Immature natural killer cell (primary cell): ENCODE measurements at regions not wholly inside any gene's neighbourhood (a gene's known extent, or its start where the extent isn't known, plus 50 kb on each side); places are given as distances from the start of the nearest gene placed in this dataset.
"Not testable (repeated sequence)": the region's sequence is repeated elsewhere in the genome, so short reads cannot be mapped to it uniquely, and the experiment has no call there.

Experiments
- DNase-seq, 3 donors: peaks; one replicate each; pipeline ENCODE4 v3.0.0; 2022; ENCODE audit warnings: mixed read lengths in 1 of 3
- H3K27ac Mint-ChIP-seq, 6 donors: one replicate each; pipeline ENCODE4 v1.8.0; 2020; ENCODE audit warnings: mixed read lengths in 6 of 6, mild to moderate bottlenecking in 5 of 6, inconsistent platforms in 4 of 6, moderate library complexity in 3 of 6
- H3K27me3 Mint-ChIP-seq, 3 donors: one replicate each; pipeline ENCODE4 v1.8.0; 2020 to 2021; ENCODE audit warnings: low read depth in 3 of 3, mild to moderate bottlenecking in 3 of 3, mixed read lengths in 3 of 3, moderate library complexity in 3 of 3, inconsistent platforms in 1 of 3
- H3K36me3 Mint-ChIP-seq, 3 donors: one replicate each; pipeline ENCODE4 v1.8.0; 2020; ENCODE audit warnings: mixed read lengths in 3 of 3, inconsistent platforms in 2 of 3, mild to moderate bottlenecking in 2 of 3
- H3K4me1 Mint-ChIP-seq, 2 donors: one replicate each; pipeline ENCODE4 v1.8.0; 2020; ENCODE audit warnings: inconsistent platforms in 2 of 2, mild to moderate bottlenecking in 2 of 2, mixed read lengths in 2 of 2, moderate library complexity in 1 of 2
- H3K4me3 Mint-ChIP-seq, 5 donors: one replicate each; pipeline ENCODE4 v1.8.0; 2020; ENCODE audit warnings: mild to moderate bottlenecking in 5 of 5, mixed read lengths in 5 of 5, inconsistent platforms in 3 of 5, moderate library complexity in 3 of 5
- H3K9me3 Mint-ChIP-seq, 6 donors: one replicate each; pipeline ENCODE4 v1.8.0; 2020; ENCODE audit warnings: mild to moderate bottlenecking in 6 of 6, mixed read lengths in 6 of 6, inconsistent platforms in 4 of 6, moderate library complexity in 3 of 6

DNA sequence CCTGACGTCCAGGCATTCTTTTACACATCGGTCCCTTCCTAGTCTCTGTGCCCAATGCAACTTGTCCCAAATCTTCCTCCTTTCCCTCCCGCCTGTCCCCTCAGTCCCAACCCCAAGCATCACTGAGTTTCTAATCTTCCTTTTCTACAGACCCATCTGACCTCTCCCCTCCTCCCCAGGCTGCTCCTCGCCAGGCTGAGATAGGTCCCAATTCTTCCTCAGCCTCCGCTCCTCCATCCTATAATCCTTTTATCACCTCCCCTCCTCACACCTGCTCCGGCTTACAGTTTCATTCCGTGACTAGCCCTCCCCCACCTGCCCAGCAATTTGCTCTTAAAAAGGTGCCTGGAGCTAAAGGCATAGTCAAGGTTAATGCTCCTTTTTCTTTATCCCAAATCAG lies 323.1 kb upstream of the LMCD1 start:
- H3K4me3 Mint-ChIP-seq, H3K36me3 Mint-ChIP-seq, H3K27me3 Mint-ChIP-seq, H3K27ac Mint-ChIP-seq, H3K4me1 Mint-ChIP-seq, DNase-seq, H3K9me3 Mint-ChIP-seq: not testable (repeated sequence)

DNA sequence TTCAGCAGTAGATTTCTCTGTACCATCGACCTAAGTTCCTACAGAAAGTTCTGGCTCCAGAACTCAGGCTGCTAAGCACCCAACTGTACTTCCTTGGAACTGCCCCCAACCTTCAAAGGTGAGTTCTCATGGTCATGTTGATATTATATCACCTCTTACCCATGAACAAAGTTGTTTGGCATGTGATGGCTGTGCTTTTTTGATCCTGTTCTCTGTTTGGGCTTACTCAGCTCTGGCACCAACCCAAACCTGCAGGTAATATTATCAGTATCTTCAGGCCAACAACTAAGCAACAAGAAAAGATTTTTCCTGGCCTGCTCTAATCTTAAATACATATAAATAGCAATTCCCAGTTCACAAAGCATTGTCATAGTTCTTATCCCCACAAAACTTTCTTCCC lies 318.7 kb upstream of the LMCD1 start:
- no peaks in the 10 kb centered on the region for H3K9me3 Mint-ChIP-seq
- H3K27ac Mint-ChIP-seq, result no peak overlapping the region
- no peak overlapping the region for H3K4me3 Mint-ChIP-seq
- H3K4me1 Mint-ChIP-seq, result no peaks in the 10 kb centered on the region
- H3K36me3 Mint-ChIP-seq, result no peaks in the 10 kb centered on the region
- no peak for DNase-seq
- H3K27me3 Mint-ChIP-seq, result peaks cover 0 to 6% (median 4%) of the 10 kb centered on the region in 3 donors

DNA sequence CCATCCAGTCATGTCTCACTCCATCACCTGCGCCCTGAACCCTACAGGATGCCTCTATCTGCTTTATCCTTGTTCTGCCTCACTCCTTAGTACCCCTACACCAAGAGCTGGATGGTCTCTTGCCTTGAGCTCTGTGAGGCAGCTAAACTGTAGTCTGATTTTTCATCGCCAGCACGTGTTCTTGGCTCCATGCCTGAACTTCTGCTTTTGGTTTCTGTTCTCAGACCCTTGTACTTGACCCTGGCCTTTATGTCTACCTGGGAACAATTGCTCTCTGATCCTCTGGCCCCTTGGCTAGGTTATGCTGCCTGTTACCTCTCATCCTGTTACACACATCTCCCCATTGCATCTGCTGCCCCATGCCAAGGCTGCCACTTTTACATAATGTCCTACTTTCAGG lies 318.0 kb upstream of the LMCD1 start:
- no peak overlapping the region for H3K4me3 Mint-ChIP-seq
- H3K27ac Mint-ChIP-seq, result no peak overlapping the region
- H3K36me3 Mint-ChIP-seq, result no peaks in the 10 kb centered on the region
- H3K4me1 Mint-ChIP-seq, result no peaks in the 10 kb centered on the region
- no peaks in the 10 kb centered on the region for H3K9me3 Mint-ChIP-seq
- H3K27me3 Mint-ChIP-seq, result peaks cover 0 to 4% (median 3%) of the 10 kb centered on the region in 3 donors
- DNase-seq, result no peak

DNA sequence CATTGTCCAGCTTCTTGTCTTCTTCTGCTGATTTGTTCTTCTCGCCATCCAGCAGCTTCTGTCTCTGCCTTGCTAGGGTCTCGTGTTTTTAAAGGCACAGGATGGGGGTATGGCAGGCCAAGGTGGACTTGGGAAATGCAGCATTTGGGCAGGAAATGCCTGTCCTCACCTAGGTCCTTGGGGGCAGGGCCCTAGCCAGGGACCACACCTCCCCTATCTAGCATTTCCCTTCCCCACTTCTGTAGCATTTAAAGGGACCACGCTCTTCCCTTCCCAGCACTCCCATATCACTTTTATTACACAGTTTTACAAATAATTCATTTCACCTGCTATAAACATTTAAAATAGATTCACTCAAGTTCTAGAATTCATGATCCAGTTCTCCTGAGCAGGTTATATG lies 315.4 kb upstream of the LMCD1 start:
- no peak for DNase-seq
- Mint-ChIP-seq H3K9me3 (peaks cover 0 to 5% (median 0%) of the 10 kb centered on the region in 6 donors), H3K27me3 (peaks cover 0 to 4% (median 2%) of the 10 kb centered on the region in 3 donors), H3K4me1 (no peaks in the 10 kb centered on the region), H3K4me3 (no peak overlapping the region), H3K27ac (no peak overlapping the region), H3K36me3 (no peaks in the 10 kb centered on the region)

DNA sequence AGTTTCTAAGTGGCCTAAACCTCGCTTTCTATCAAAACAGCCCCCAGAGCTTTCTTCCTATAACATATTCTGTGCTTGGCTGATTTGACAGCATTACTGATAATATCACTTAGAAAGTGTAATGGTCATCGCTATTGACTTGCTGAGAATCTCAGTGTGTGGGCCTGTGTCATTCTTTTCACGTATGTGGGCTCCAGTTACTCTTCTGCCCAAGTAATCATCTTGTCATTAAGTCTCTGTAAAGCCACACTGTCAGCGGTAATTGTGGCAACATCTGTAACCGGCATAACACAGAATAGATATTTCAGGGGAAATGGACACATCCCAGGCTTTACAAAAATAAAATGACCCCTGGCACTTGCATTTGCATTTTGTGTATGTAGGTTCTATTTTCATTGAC lies 313.6 kb upstream of the LMCD1 start:
- DNase-seq, result no peak
- no peak overlapping the region for H3K27ac Mint-ChIP-seq
- peaks cover 0 to 6% (median 3%) of the 10 kb centered on the region in 3 donors for H3K27me3 Mint-ChIP-seq
- H3K36me3 Mint-ChIP-seq, result no peaks in the 10 kb centered on the region
- no peaks in the 10 kb centered on the region for H3K4me1 Mint-ChIP-seq
- H3K4me3 Mint-ChIP-seq, result no peak overlapping the region
- H3K9me3 Mint-ChIP-seq, result peaks cover 0 to 11% (median under 1%) of the 10 kb centered on the region in 6 donors

DNA sequence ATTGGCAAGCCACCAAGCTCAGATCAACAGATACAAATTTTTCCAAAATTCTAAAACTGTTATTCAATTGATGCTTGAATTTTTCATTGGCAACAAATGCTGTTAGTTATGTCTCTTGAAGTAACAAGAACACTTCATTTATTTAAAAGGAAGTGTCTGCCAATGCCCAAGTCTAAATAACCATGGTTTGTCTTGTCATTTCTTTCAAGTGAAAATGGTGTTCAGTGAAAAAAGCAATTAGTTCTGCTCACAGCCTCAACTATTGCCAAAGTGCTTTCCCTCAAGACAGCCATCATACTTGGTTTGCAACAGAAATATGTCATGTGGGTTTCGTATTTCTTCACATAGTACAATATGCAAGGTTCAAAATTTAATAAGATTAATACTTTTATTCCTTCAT lies 312.6 kb upstream of the LMCD1 start:
- Mint-ChIP-seq H3K4me1 (no peaks in the 10 kb centered on the region), H3K36me3 (no peaks in the 10 kb centered on the region), H3K4me3 (no peak overlapping the region), H3K27ac (no peak overlapping the region), H3K9me3 (peaks cover 0 to 11% (median under 1%) of the 10 kb centered on the region in 6 donors), H3K27me3 (peaks cover 0 to 4% (median 3%) of the 10 kb centered on the region in 3 donors)
- DNase-seq, result no peak

DNA sequence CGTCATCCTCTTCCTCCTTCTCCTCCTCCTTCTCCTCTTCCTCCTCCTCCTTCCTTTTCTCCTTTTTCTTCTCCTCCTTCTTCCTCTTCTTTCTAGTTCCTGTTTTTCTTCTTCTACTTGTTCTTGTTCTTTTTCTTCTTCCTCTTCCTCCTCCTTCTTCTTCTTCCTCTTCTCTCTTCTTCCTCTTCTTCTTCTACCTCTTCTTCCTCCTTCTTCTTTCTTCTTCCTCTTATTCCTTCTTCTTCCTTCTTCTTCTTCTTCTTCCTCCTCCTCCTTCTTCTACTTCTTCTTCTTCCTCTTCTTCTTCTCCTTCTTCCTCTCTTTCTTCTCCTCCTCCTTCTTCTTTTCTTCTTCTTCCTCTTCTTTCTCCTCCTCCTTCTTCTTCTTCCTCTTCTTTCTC lies 310.2 kb upstream of the LMCD1 start:
- H3K36me3 Mint-ChIP-seq, result no peaks in the 10 kb centered on the region
- H3K9me3 Mint-ChIP-seq, result peaks cover 0 to 11% (median under 1%) of the 10 kb centered on the region in 6 donors
- H3K27ac Mint-ChIP-seq, result no peak overlapping the region
- H3K27me3 Mint-ChIP-seq, result peaks cover 0 to 6% (median 2%) of the 10 kb centered on the region in 3 donors
- no peaks in the 10 kb centered on the region for H3K4me1 Mint-ChIP-seq
- no peak for DNase-seq
- H3K4me3 Mint-ChIP-seq, result no peak overlapping the region

DNA sequence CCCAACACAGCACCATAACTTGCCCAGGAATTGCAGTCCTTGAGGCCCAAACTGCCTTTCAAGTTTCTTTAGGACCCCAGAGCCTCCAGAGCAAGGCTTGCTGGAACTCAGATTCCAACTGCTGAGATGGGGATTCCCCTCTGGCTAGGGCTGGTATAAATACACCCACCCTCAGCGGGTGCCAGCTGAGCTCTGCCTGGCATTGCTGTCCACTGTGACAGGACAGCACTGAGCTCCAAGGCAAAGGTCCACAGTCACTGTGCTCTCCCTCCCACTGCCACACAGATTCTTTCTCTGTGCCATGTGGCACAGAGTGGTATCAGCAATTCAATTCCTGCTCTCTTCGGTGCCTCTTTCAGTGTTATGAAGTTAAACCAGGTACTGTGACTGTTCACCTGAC lies 304.2 kb upstream of the LMCD1 start:
- H3K36me3 Mint-ChIP-seq, result no peaks in the 10 kb centered on the region
- no peak for DNase-seq
- no peak overlapping the region for H3K27ac Mint-ChIP-seq
- H3K4me3 Mint-ChIP-seq, result no peak overlapping the region
- H3K9me3 Mint-ChIP-seq, result peaks cover 0 to 3% (median 0%) of the 10 kb centered on the region in 6 donors
- no peaks in the 10 kb centered on the region for H3K4me1 Mint-ChIP-seq
- peaks cover 0 to 3% (median 1%) of the 10 kb centered on the region in 3 donors for H3K27me3 Mint-ChIP-seq

DNA sequence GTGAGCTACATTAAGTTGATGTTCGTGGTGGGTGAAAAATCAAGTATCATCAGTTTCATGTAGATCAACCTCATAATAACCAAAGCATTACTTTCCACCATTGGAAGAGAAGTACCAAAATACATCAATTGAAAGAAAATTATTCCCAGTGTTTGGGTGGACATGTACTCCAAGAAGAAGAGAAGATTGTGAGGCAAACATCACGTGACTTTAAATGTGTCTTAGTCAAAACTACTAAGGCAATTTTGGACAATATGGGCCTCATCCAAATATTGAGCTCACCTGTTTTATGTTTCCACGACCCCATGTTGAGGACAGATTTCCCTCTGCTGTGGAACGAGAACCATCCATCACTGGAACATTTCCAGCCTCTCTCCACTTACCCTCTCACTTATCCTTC lies 303.0 kb upstream of the LMCD1 start:
- Mint-ChIP-seq H3K27ac (no peak overlapping the region), H3K36me3 (no peaks in the 10 kb centered on the region), H3K4me1 (no peaks in the 10 kb centered on the region), H3K27me3 (peaks cover 0 to 3% (median 1%) of the 10 kb centered on the region in 3 donors), H3K9me3 (peaks cover 0 to 3% (median 0%) of the 10 kb centered on the region in 6 donors), H3K4me3 (no peak overlapping the region)
- no peak for DNase-seq

DNA sequence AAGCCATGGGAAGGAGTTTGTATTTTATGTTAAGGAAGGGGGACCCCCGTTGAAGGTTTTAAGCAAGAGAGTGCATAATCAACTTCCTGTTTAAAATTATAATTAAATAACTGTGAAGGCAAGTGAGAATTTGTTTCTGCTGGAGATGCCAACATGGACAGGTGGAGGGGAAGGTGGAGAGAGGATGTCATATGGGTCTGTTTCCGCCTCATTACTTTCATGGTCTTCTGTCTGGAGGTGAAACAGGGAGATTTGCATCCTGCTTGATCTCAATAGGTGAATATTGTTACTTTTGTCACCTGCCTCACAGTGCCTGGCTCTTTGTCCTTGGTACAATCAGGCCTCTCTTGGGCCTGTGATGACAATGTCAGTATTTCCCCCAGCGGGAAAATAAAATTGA lies 300.6 kb upstream of the LMCD1 start:
- Mint-ChIP-seq H3K27ac (no peak overlapping the region), H3K27me3 (peaks cover 0 to 1% (median under 1%) of the 10 kb centered on the region in 3 donors), H3K36me3 (no peaks in the 10 kb centered on the region), H3K4me3 (no peak overlapping the region), H3K9me3 (peaks cover 0 to 6% (median 0%) of the 10 kb centered on the region in 6 donors), H3K4me1 (no peaks in the 10 kb centered on the region)
- DNase-seq, result no peak

DNA sequence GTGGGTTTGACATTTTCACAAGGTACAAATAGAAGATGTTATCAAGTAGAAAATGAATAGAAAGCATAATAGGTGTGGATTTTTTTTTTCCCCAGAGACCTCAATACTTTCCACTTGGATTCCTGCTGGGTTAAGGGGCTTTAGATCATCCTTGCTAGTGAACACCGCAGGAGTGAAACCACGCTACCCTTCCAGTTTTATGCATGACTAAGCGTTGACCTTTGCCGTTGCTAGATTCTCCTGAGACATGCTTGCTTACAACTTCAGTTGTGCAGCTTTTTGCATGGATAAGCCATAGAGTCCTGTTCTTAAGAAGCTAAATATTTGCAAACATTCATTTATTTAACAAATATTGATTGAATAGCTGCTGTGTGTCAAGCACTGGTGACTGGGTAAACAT lies 299.7 kb upstream of the LMCD1 start:
- Mint-ChIP-seq H3K36me3 (no peaks in the 10 kb centered on the region), H3K4me1 (no peaks in the 10 kb centered on the region), H3K4me3 (no peak overlapping the region), H3K27me3 (peaks cover 0 to 1% (median 1%) of the 10 kb centered on the region in 3 donors), H3K9me3 (peaks cover 0 to 6% (median 0%) of the 10 kb centered on the region in 6 donors), H3K27ac (no peak overlapping the region)
- DNase-seq, result no peak

DNA sequence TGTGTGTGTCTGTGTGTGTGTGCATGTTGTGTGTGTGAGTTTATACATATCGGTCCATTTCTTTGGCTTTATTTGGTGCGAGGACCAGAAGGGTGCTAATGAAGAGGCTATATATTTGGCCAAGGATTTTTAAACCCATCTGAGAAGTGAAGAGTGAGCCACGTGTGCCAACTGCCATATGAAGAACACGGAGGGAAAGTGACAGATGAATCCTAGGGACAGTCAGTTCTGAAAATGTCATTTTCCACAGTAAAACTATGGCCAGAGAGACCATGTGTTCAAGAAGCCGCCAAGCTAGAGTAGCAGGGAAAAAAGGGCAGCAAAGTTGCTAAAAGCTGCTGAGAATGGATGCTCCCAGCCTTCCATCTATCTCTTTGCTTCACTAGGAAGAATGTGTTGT lies 297.3 kb upstream of the LMCD1 start:
- Mint-ChIP-seq H3K27ac (no peak overlapping the region), H3K4me1 (no peaks in the 10 kb centered on the region), H3K9me3 (peaks cover 0 to 3% (median 0%) of the 10 kb centered on the region in 6 donors), H3K27me3 (peaks cover 0 to 7% (median 0%) of the 10 kb centered on the region in 3 donors), H3K4me3 (no peak overlapping the region), H3K36me3 (no peaks in the 10 kb centered on the region)
- no peak for DNase-seq

DNA sequence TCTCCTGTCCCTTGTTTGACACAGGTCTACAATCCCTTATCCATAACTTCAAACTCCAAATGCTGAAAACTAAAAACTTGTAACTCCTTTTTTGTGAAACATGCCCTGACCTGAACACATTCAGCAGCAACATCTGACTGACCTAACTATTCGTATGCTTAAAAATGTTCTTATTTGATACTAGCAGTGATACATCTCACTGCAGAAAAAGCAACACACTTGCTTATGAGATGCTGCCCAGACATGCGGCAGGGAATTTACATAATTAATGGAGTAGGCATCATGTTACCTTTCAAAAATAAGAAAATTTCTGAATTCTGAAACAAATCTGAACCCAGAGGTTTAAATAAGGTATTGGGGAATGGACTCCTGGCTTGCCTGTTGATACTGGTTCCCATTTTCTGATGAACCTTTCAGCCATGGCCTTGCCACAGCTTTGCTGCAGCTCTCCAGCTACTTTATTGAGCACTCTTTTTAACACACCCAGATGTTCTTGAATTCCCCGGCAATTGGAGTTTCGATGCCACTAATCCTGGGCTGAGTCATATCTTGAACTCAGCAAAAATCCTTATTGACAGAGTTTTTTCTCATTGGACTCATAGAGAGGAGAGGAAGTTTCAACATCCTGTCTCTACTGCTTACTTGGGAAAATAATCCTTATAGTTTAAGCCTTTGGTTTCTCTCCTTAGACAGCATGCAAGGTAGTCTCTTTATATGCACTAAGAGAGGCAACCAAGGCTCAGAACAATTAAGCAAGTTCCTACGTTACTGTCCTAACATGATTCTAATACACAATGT lies 296.6 kb upstream of the LMCD1 start:
- no peaks in the 10 kb centered on the region for H3K4me1 Mint-ChIP-seq
- H3K4me3 Mint-ChIP-seq, result no peak overlapping the region
- DNase-seq, result no peak
- no peaks in the 10 kb centered on the region for H3K36me3 Mint-ChIP-seq
- peaks cover 0 to 3% (median 0%) of the 10 kb centered on the region in 6 donors for H3K9me3 Mint-ChIP-seq
- H3K27ac Mint-ChIP-seq, result no peak overlapping the region
- H3K27me3 Mint-ChIP-seq, result peaks cover 0 to 7% (median 0%) of the 10 kb centered on the region in 3 donors

DNA sequence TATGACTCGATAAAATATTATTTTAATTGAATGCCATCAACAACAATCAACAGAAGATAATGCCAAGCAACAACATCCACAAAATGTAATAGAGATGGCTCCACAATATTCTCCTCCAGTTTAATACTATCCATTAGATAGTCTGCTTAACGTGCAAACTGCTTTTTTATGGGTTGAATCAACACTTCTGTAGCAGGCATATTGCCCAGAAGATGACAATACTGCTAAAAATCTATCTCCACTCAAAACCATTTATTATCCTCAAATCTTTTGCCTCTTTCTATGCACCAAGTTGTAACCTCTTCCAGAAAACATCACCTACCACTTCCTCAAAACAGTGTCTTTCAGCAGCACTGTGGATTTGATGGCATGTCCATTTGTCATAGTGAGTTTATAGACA lies 295.7 kb upstream of the LMCD1 start:
- Mint-ChIP-seq H3K4me3 (no peak overlapping the region), H3K27me3 (peaks cover 0 to 10% (median 3%) of the 10 kb centered on the region in 3 donors), H3K27ac (no peak overlapping the region), H3K9me3 (peaks cover 0 to 3% (median 0%) of the 10 kb centered on the region in 6 donors), H3K36me3 (no peaks in the 10 kb centered on the region), H3K4me1 (no peaks in the 10 kb centered on the region)
- DNase-seq, result no peak
